ENCODE measurements at regions not wholly inside any gene's neighbourhood (a gene's known extent, or its start where the extent isn't known, plus 50 kb on each side); places are given as distances from the start of the nearest gene placed in this dataset.
"Not testable (repeated sequence)": the region's sequence is repeated elsewhere in the genome, so short reads cannot be mapped to it uniquely, and the experiment has no call there.

GRCh38 chr1:55430720-55431119, 215.6 kb upstream of the USP24 start:
- TF ChIP-seq POLR2AphosphoS5 (IDR thresholded peaks at IDR 0.05; ENCODE audit: borderline replicate concordance, low read depth, low read length); EZH2 (IDR thresholded peaks at IDR 0.05); FOXP2 (optimal IDR thresholded peaks at IDR 0.05; ENCODE audit: control extremely low read depth, extremely low read length, insufficient read depth): not testable (repeated sequence)
